ENCODE measurements at regions not wholly inside any gene's neighbourhood (a gene's known extent, or its start where the extent isn't known, plus 50 kb on each side); places are given as distances from the start of the nearest gene placed in this dataset.

DNA sequence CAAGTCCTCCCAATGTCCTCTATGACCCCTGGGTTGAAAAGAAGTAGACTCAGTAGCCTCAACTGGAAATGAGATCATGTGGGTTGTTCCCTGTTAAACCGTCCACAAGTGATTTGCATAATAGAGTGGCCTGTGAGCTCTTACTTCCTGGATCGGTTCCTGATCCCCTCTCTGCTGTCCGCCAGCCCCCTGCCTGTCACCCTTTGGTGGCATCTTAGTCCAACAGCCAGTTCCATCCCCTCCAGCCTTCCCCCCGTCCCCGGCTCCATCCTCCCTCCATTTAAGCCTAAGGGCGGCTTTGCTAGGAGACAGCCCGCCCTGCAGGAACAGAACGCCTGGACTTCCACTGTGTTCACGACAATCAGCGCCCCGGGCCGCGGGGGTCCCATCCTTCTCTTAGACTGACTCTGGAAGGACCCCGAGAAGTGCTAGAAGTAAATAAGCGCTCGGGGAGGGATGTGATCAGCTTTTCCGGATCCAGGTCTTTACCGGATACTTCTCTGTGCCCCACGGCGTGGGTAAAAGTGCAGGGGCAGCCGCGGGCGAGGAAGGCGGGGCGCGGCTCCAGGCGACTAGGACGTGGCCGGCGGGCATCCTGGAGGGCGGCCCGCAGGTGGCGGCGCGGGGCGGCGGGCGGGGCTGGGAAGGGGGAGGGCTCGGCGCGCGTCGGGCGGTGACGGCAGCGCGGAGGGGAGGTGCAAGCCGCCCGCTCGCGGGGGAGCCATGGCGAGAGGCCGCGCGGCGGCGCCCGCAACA, 51.2 kb upstream of the ULK4 start:
- Histone ChIP-seq H3K27me3 (no peaks in the 10 kb centered on the region), H3K9me3 (no peaks in the 10 kb centered on the region), H3K27ac (peak overlapping the region; percentile 74 to 83), H3K4me3 (peak overlapping the region; percentile 64 to 82), H3K36me3 (no peaks in the 10 kb centered on the region), H3K4me1 (peaks cover 0 to 11% of the 10 kb centered on the region in 2 donors)
- intact Hi-C loops (cut with DNase I): loop anchor here (1.0 to 10.0 kb wide), 5 partner anchors 24 to 1561 kb away; partner anchors contain the start of gene ULK4
- TF ChIP-seq CTCF (IDR thresholded peaks at IDR 0.05): no peak
- DNase-seq (ENCODE audit: low spot score in 2 of 2): peak in 1 of 2 donors; percentile 83

- Histone ChIP-seq H3K4me1 (peaks cover 0 to 11% of the 10 kb centered on the region in 2 donors), H3K9me3 (no peaks in the 10 kb centered on the region), H3K27ac (peak overlapping the region; percentile 74 to 83), H3K4me3 (no peak overlapping the region), H3K27me3 (no peaks in the 10 kb centered on the region), H3K36me3 (no peaks in the 10 kb centered on the region)
- DNase-seq (ENCODE audit: low spot score in 2 of 2): no peak
- intact Hi-C loops (cut with DNase I): loop anchor here (2.0 to 10.0 kb wide), 4 partner anchors 24 to 1560 kb away; no protein-coding TSS in a partner anchor
- no peak for TF ChIP-seq CTCF (IDR thresholded peaks at IDR 0.05)
These were observed 50.6 kb upstream of the ULK4 start for GRCh38 chr3:42012383-42012934.
